GM21515 (cell line): ENCODE measurements at regions not wholly inside any gene's neighbourhood (a gene's known extent, or its start where the extent isn't known, plus 50 kb on each side); places are given as distances from the start of the nearest gene placed in this dataset.
"Not testable (repeated sequence)": the region's sequence is repeated elsewhere in the genome, so short reads cannot be mapped to it uniquely, and the experiment has no call there.

Experiments used
- ATAC-seq: cut with Tn5 transposase; IDR thresholded peaks from one replicate; pipeline ENCODE4 v1.9.1; 2021; ENCODE audit not compliant: unreplicated experiment

- no peak for ATAC-seq
Observed at GRCh38 chr6:80789912-80790570, 683.6 kb downstream of the BCKDHB start.

- ATAC-seq: not testable (repeated sequence)
Observed at GRCh38 chr6:80783271-80783670, 676.8 kb downstream of the BCKDHB start.

- no peak for ATAC-seq
Observed at GRCh38 chr6:80771941-80772340, 665.5 kb downstream of the BCKDHB start.

GRCh38 chr6:80769106-80769505 is 662.6 kb downstream of the BCKDHB start:
- no peak for ATAC-seq

- ATAC-seq: no peak
Observed at GRCh38 chr6:80767808-80768207, 661.3 kb downstream of the BCKDHB start.

- ATAC-seq: no peak
Observed at GRCh38 chr6:80744213-80744612, 637.7 kb downstream of the BCKDHB start.

GRCh38 chr6:80742481-80742880 is 636.0 kb downstream of the BCKDHB start:
- ATAC-seq: no peak

- no peak for ATAC-seq
Observed at GRCh38 chr6:80733641-80734040, 627.2 kb downstream of the BCKDHB start.

- no peak for ATAC-seq
Observed at GRCh38 chr6:80728830-80729229, 622.4 kb downstream of the BCKDHB start.

- ATAC-seq: no peak
Observed at GRCh38 chr6:80728101-80728750, 621.8 kb downstream of the BCKDHB start.

- no peak for ATAC-seq
Observed at GRCh38 chr6:80725156-80725930, 618.9 kb downstream of the BCKDHB start.

GRCh38 chr6:80720824-80721223 is 614.4 kb downstream of the BCKDHB start:
- no peak for ATAC-seq

- no peak for ATAC-seq
Observed at GRCh38 chr6:80714513-80714912, 608.0 kb downstream of the BCKDHB start.

GRCh38 chr6:80698459-80698858 is 592.0 kb downstream of the BCKDHB start:
- no peak for ATAC-seq

- ATAC-seq: no peak
Observed at GRCh38 chr6:80696268-80696667, 589.8 kb downstream of the BCKDHB start.

GRCh38 chr6:80690551-80691131 is 584.2 kb downstream of the BCKDHB start:
- ATAC-seq: no peak

- ATAC-seq: no peak
Observed at GRCh38 chr6:80689716-80690395, 583.4 kb downstream of the BCKDHB start.

GRCh38 chr6:80679992-80680391 is 573.5 kb downstream of the BCKDHB start:
- ATAC-seq: no peak

- ATAC-seq: no peak
Observed at GRCh38 chr6:80676386-80676785, 569.9 kb downstream of the BCKDHB start.

- ATAC-seq: no peak
Observed at GRCh38 chr6:80674669-80675068, 568.2 kb downstream of the BCKDHB start.

GRCh38 chr6:80673367-80673766 is 566.9 kb downstream of the BCKDHB start:
- no peak for ATAC-seq
